ENCODE measurements at regions not wholly inside any gene's neighbourhood (a gene's known extent, or its start where the extent isn't known, plus 50 kb on each side); places are given as distances from the start of the nearest gene placed in this dataset.
"Not testable (repeated sequence)": the region's sequence is repeated elsewhere in the genome, so short reads cannot be mapped to it uniquely, and the experiment has no call there.

GRCh38 chr18:46179306-46179705 is 75.1 kb downstream of the HAUS1 start:
- Mint-ChIP-seq H3K9me3 (no peaks in the 10 kb centered on the region), H3K4me3 (no peak overlapping the region), H3K36me3 (ENCODE audit: low read depth) (peaks cover 10% of the 10 kb centered on the region), H3K27ac (no peak overlapping the region), H3K27me3 (ENCODE audit: low read depth) (no peaks in the 10 kb centered on the region), H3K4me1 (ENCODE audit: low read depth) (peaks cover 39% of the 10 kb centered on the region)

DNA sequence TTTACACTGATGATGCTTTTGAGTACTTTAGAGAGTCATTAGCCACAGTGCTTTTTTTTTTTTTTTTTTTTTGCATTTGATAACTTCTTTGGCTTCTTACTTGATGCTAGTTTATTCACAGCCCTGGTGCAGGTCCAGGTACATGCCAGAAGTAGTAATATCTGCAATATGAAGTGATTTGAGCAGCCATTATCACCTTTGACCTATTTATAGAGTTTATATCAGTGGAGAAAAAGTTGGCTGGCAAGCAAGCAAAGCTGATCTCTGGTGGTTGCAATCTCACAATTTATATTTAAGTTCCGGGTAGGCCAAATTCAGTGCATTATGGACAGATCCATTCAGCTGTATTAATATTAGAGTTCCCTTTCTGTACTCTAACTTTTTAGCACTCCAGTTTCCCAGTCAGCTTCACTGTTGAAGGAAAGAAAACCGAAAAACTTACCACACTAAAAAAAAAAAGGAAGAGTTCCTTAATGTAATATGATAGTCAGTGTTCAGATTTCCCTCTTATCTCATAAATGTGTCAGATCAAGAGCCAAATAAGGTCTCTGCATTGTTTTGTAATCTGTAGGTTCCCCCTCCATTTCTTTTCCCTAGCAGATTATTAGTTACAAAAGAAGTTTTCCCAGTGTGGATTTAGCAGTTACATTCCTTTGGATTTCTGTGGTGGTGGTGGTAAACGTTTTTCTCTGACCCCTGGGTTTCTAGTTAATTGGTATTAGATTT is 78.6 kb downstream of the HAUS1 start:
- Mint-ChIP-seq H3K27ac (no peak overlapping the region), H3K9me3 (no peaks in the 10 kb centered on the region), H3K27me3 (ENCODE audit: low read depth) (no peaks in the 10 kb centered on the region), H3K4me1 (ENCODE audit: low read depth) (peaks cover 28% of the 10 kb centered on the region), H3K36me3 (ENCODE audit: low read depth) (peaks cover 3% of the 10 kb centered on the region), H3K4me3 (no peak overlapping the region)

DNA sequence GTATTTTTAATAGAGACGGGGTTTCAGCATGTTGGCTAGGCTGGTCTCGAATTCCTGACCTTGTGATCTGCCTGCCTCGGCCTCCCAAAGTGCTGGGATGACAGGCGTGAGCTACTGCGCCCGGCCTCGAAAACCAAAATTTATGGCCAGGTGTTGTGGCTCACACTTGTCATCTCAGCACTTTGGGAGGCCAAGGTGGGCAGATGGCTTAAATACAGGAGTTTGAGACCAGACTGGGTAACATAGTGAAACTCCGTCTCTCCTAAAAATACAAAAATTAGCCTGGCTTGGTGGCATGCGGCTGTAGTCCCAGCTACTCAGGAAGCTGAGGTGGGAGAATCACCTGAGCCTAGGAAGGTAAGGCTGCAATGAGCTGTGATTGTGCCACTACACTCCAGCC is 80.1 kb downstream of the HAUS1 start:
- not testable (repeated sequence) for H3K4me3 Mint-ChIP-seq; H3K9me3 Mint-ChIP-seq; H3K27ac Mint-ChIP-seq; H3K27me3 Mint-ChIP-seq (ENCODE audit: low read depth); H3K36me3 Mint-ChIP-seq (ENCODE audit: low read depth)
- H3K4me1 Mint-ChIP-seq (ENCODE audit: low read depth), result peaks cover 25% of the 10 kb centered on the region

GRCh38 chr18:46184727-46185126 is 80.5 kb downstream of the HAUS1 start:
- Mint-ChIP-seq H3K27ac (no peak overlapping the region), H3K4me1 (ENCODE audit: low read depth) (peaks cover 25% of the 10 kb centered on the region), H3K4me3 (no peak overlapping the region)

DNA sequence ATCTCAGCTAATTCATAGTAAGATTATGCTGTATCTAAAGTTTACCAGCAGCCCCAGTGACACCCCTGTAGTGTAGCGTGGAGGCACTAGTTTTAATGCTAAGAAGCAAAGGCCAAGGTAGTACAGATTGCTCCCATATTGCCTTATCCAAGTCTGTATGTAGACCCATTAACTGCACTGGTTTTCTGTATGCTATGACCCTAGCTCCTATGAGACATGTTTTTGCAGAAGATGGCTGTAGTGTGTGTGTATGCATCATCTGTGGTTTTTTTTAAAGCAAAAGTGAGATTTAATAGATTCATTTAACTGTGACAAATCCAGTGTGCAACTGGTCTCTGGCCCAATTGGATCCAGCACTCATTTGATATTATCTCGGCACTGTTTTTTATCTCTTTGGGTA is 86.5 kb downstream of the HAUS1 start:
- Mint-ChIP-seq H3K4me3 (no peak overlapping the region), H3K36me3 (ENCODE audit: low read depth) (peaks cover 3% of the 10 kb centered on the region), H3K9me3 (no peaks in the 10 kb centered on the region), H3K27ac (no peak overlapping the region), H3K4me1 (ENCODE audit: low read depth) (peaks cover 9% of the 10 kb centered on the region), H3K27me3 (ENCODE audit: low read depth) (no peaks in the 10 kb centered on the region)

More at GRCh38 chr18:46184727-46185126, 80.5 kb downstream of the HAUS1 start:
- Mint-ChIP-seq H3K9me3 (no peaks in the 10 kb centered on the region), H3K27me3 (ENCODE audit: low read depth) (no peaks in the 10 kb centered on the region), H3K36me3 (ENCODE audit: low read depth) (no peaks in the 10 kb centered on the region)

DNA sequence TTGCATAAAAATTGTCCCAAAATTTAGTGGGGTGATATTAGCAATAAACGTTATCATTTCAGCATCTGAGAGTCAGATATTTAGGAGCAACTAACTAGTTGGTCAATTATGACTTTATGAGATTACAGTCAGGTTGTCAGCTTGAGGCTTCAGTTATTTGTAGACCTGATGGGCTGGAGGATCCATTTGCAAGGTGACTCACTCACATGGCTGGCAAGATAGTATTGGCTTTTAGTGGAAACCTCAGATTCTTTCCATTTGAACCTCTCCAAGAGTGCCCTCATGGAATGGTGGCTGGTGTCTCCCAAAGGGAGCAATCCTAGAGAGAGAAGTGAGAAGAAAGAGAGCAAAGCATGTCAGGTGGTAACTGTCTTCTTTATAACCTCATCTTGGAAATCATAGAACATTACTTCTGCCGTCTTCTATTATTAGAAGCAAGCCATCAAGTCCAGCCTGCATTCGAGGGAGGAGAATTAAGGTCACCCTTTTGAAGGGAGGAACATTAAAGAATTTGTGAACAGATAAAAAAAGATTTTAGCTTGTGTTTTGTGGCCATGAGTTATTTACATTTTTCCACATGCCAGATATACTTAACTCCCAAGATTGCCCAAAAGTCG is 92.5 kb downstream of the HAUS1 start:
- Mint-ChIP-seq H3K27me3 (ENCODE audit: low read depth) (no peaks in the 10 kb centered on the region), H3K27ac (no peak overlapping the region), H3K9me3 (no peaks in the 10 kb centered on the region), H3K4me3 (no peak overlapping the region), H3K4me1 (ENCODE audit: low read depth) (peaks cover 28% of the 10 kb centered on the region), H3K36me3 (ENCODE audit: low read depth) (peaks cover 12% of the 10 kb centered on the region)

DNA sequence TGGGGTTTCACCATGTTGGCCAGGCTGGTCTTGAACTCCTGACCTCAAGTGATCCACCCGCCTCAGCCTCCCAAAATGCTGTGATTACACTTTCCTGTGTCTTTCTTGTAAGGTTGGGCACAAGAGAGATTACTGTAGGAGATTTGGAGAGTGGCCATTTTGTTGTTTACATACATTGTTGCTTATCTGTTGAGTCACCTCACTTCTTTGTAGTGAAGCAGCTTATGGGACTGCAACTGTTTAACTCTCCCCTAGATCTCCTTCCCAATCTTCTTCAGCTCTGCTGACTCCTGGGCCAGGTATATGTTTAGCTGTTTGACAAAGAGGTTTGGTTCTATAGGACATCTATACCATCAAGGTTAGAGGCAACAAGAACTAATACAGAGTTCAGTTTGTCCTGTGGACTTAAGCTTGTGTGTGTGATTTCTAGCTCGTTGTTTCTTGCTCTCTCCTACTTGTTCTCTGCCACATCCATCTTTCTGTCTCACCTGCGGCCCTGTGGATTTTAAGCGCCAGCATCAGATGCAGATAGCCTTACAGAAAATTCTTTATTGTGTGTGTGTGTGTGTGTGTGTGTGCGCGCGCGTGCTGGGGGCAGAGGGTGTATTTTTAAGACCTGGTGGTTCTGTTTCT is 95.4 kb downstream of the HAUS1 start:
- Mint-ChIP-seq H3K4me1 (ENCODE audit: low read depth) (peaks cover 48% of the 10 kb centered on the region), H3K36me3 (ENCODE audit: low read depth) (peaks cover 16% of the 10 kb centered on the region), H3K27me3 (ENCODE audit: low read depth) (no peaks in the 10 kb centered on the region), H3K4me3 (no peak overlapping the region), H3K9me3 (no peaks in the 10 kb centered on the region), H3K27ac (peak overlapping the region; percentile 63)

GRCh38 chr18:46200178-46201055 is 96.2 kb downstream of the HAUS1 start:
- Mint-ChIP-seq H3K27ac (peak overlapping the region; percentile 36), H3K36me3 (ENCODE audit: low read depth) (peaks cover 16% of the 10 kb centered on the region), H3K4me1 (ENCODE audit: low read depth) (peaks cover 55% of the 10 kb centered on the region)
- not testable (repeated sequence) for H3K9me3 Mint-ChIP-seq; H3K27me3 Mint-ChIP-seq (ENCODE audit: low read depth); H3K4me3 Mint-ChIP-seq

- H3K27me3 Mint-ChIP-seq (ENCODE audit: low read depth), result no peaks in the 10 kb centered on the region
- H3K4me3 Mint-ChIP-seq, result no peak overlapping the region
- no peak overlapping the region for H3K27ac Mint-ChIP-seq
- peaks cover 19% of the 10 kb centered on the region for H3K36me3 Mint-ChIP-seq (ENCODE audit: low read depth)
- peaks cover 64% of the 10 kb centered on the region for H3K4me1 Mint-ChIP-seq (ENCODE audit: low read depth)
- H3K9me3 Mint-ChIP-seq, result no peaks in the 10 kb centered on the region
Measured at GRCh38 chr18:46204143-46204542, 100.0 kb downstream of the HAUS1 start.

- Mint-ChIP-seq H3K9me3 (no peaks in the 10 kb centered on the region), H3K36me3 (ENCODE audit: low read depth) (peaks cover 13% of the 10 kb centered on the region), H3K27ac (peak overlapping the region; percentile 57), H3K27me3 (ENCODE audit: low read depth) (no peaks in the 10 kb centered on the region), H3K4me1 (ENCODE audit: low read depth) (peaks cover 66% of the 10 kb centered on the region), H3K4me3 (no peak overlapping the region)
Measured at GRCh38 chr18:46207985-46208384, 103.8 kb downstream of the HAUS1 start.

GRCh38 chr18:46209161-46209560 is 105.0 kb downstream of the HAUS1 start:
- H3K4me1 Mint-ChIP-seq (ENCODE audit: low read depth), result peaks cover 60% of the 10 kb centered on the region
- peaks cover 13% of the 10 kb centered on the region for H3K36me3 Mint-ChIP-seq (ENCODE audit: low read depth)
- no peaks in the 10 kb centered on the region for H3K9me3 Mint-ChIP-seq
- no peaks in the 10 kb centered on the region for H3K27me3 Mint-ChIP-seq (ENCODE audit: low read depth)
- H3K4me3 Mint-ChIP-seq, result no peak overlapping the region
- no peak overlapping the region for H3K27ac Mint-ChIP-seq

DNA sequence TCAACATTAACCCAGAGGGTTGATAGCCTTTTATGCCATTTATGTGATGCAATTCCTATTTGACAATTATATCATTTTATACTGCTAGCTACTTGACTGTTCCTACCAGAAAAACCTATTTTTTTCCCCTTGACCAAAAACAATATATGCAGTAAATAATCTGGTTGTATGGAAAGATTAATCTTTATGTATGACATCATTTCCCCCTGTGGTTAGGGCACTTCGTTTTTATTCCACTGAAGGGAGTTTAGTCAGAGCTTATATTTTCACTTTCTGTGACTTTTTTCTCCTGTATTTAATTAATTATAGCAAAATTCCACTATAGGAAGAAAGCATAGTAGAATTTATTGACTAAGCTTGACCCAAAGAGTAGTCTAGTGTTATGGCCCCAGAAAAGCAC is 107.6 kb downstream of the HAUS1 start:
- H3K27me3 Mint-ChIP-seq (ENCODE audit: low read depth), result no peaks in the 10 kb centered on the region
- peaks cover 20% of the 10 kb centered on the region for H3K36me3 Mint-ChIP-seq (ENCODE audit: low read depth)
- peaks cover 50% of the 10 kb centered on the region for H3K4me1 Mint-ChIP-seq (ENCODE audit: low read depth)
- H3K4me3 Mint-ChIP-seq, result peak overlapping the region; percentile 33
- H3K27ac Mint-ChIP-seq, result peak overlapping the region; percentile 74
- no peaks in the 10 kb centered on the region for H3K9me3 Mint-ChIP-seq

- Mint-ChIP-seq H3K4me1 (ENCODE audit: low read depth) (peaks cover 55% of the 10 kb centered on the region), H3K4me3 (no peak overlapping the region), H3K27me3 (ENCODE audit: low read depth) (no peaks in the 10 kb centered on the region), H3K9me3 (no peaks in the 10 kb centered on the region), H3K27ac (peak overlapping the region; percentile 74), H3K36me3 (ENCODE audit: low read depth) (peaks cover 26% of the 10 kb centered on the region)
Measured at GRCh38 chr18:46212398-46212797, 108.2 kb downstream of the HAUS1 start.

DNA sequence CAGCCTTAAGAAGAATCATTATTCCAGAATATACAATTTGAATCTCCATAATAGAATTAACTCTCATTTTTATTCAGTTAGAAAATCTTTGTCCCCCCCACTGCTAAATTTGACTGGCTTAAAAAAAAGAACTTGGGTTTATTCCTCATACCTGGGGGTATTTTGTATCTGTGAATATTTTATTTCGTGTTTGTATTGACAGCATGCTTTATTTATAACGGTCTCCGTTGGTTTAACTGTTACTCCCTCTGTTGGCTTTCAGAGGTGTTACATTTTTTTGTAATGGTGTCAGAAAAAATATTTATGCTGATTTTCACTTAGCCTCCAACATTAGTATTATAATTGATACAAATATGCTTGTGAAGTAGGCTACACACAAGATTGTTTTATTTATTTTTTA is 109.1 kb downstream of the HAUS1 start:
- Mint-ChIP-seq H3K27ac (no peak overlapping the region), H3K4me1 (ENCODE audit: low read depth) (peaks cover 53% of the 10 kb centered on the region), H3K36me3 (ENCODE audit: low read depth) (peaks cover 29% of the 10 kb centered on the region), H3K4me3 (no peak overlapping the region), H3K9me3 (no peaks in the 10 kb centered on the region), H3K27me3 (ENCODE audit: low read depth) (no peaks in the 10 kb centered on the region)
